ENCODE measurements at regions not wholly inside any gene's neighbourhood (a gene's known extent, or its start where the extent isn't known, plus 50 kb on each side); places are given as distances from the start of the nearest gene placed in this dataset.
"Not testable (repeated sequence)": the region's sequence is repeated elsewhere in the genome, so short reads cannot be mapped to it uniquely, and the experiment has no call there.

GRCh38 chr2:107530046-107530445 is 296.6 kb upstream of the RGPD4 start:
- H2AFZ ChIP-seq (ENCODE audit: low read length) = no peak overlapping the region
- no peaks in the 10 kb centered on the region for H3K79me1 ChIP-seq (ENCODE audit: low read depth, low read length)
- H2BK5ac ChIP-seq (ENCODE audit: low read length) = no peak overlapping the region
- no peak overlapping the region for H3K14ac ChIP-seq (ENCODE audit: low read length)
- H3K9me3 ChIP-seq (replicated peaks in 1 of 2; ENCODE audit: control insufficient read depth in 2 of 2, insufficient read depth in 1 of 2, low read depth in 1 of 2, low read length in 2 of 2) = no peaks in the 10 kb centered on the region
- H3K36me3 ChIP-seq (replicated peaks in 1 of 2; ENCODE audit: control insufficient read depth in 2 of 2, insufficient read depth in 2 of 2, low read length in 2 of 2) = no peaks in the 10 kb centered on the region
- DNase-seq (ENCODE audit: low spot score) = no peak
- H2BK120ac ChIP-seq (ENCODE audit: low read depth, low read length) = no peak overlapping the region
- H3K4ac ChIP-seq (ENCODE audit: low read length) = no peak overlapping the region
- H3K18ac ChIP-seq (ENCODE audit: low read length) = no peak overlapping the region
- no peak overlapping the region for H4K8ac ChIP-seq (ENCODE audit: low read depth, low read length)
- H3K4me1 ChIP-seq (ENCODE audit: control insufficient read depth in 2 of 2, insufficient read depth in 1 of 2, low read depth in 1 of 2, low read length in 2 of 2) = no peaks in the 10 kb centered on the region
- H3K4me2 ChIP-seq (ENCODE audit: insufficient read depth, low read length, poor library complexity, severe bottlenecking) = no peak overlapping the region
- no peak overlapping the region for H3K27ac ChIP-seq (replicated peaks; ENCODE audit: low read length)
- WGBS, 2 donors (ENCODE audit: extremely low coverage in 2 of 2, insufficient read length in 2 of 2, insufficient replicate concordance in 1 of 2) = no CpG with 5 or more reads among the region's 1 CpG
- no peak overlapping the region for H2AK5ac ChIP-seq (ENCODE audit: low read depth, low read length)
- no peak overlapping the region for H3K23ac ChIP-seq (ENCODE audit: low read depth, low read length, poor library complexity)
- H3K27me3 ChIP-seq (ENCODE audit: control insufficient read depth in 3 of 3, insufficient read depth in 3 of 3, low read depth in 1 of 3, low read length in 3 of 3) = no peaks in the 10 kb centered on the region
- no peak overlapping the region for H3K9ac ChIP-seq (ENCODE audit: low read depth, low read length, poor library complexity)
- H3K4me3 ChIP-seq (ENCODE audit: low read length in 2 of 2) = no peak overlapping the region
- H2BK15ac ChIP-seq (ENCODE audit: low read length) = no peak overlapping the region
- no peak overlapping the region for H2BK12ac ChIP-seq (ENCODE audit: low read length)
- no peak overlapping the region for H4K91ac ChIP-seq (ENCODE audit: low read depth, low read length, poor library complexity)

GRCh38 chr2:107534926-107535325 is 291.8 kb upstream of the RGPD4 start:
- Histone ChIP-seq H4K8ac (ENCODE audit: low read depth, low read length) (no peak overlapping the region), H2BK12ac (ENCODE audit: low read length) (no peak overlapping the region), H3K9me3 (replicated peaks in 1 of 2; ENCODE audit: control insufficient read depth in 2 of 2, insufficient read depth in 1 of 2, low read depth in 1 of 2, low read length in 2 of 2) (no peaks in the 10 kb centered on the region), H4K91ac (ENCODE audit: low read depth, low read length, poor library complexity) (no peak overlapping the region), H2AK5ac (ENCODE audit: low read depth, low read length) (no peak overlapping the region), H3K4me2 (ENCODE audit: insufficient read depth, low read length, poor library complexity, severe bottlenecking) (no peak overlapping the region), H3K23ac (ENCODE audit: low read depth, low read length, poor library complexity) (no peak overlapping the region), H3K9ac (ENCODE audit: low read depth, low read length, poor library complexity) (no peak overlapping the region), H3K4me3 (ENCODE audit: low read length in 2 of 2) (no peak overlapping the region), H2BK15ac (ENCODE audit: low read length) (no peak overlapping the region), H3K36me3 (replicated peaks in 1 of 2; ENCODE audit: control insufficient read depth in 2 of 2, insufficient read depth in 2 of 2, low read length in 2 of 2) (no peaks in the 10 kb centered on the region), H3K27me3 (ENCODE audit: control insufficient read depth in 3 of 3, insufficient read depth in 3 of 3, low read depth in 1 of 3, low read length in 3 of 3) (no peaks in the 10 kb centered on the region), H3K79me1 (ENCODE audit: low read depth, low read length) (no peaks in the 10 kb centered on the region), H3K27ac (replicated peaks; ENCODE audit: low read length) (no peak overlapping the region), H2BK120ac (ENCODE audit: low read depth, low read length) (no peak overlapping the region), H3K4ac (ENCODE audit: low read length) (no peak overlapping the region), H2AFZ (ENCODE audit: low read length) (no peak overlapping the region), H2BK5ac (ENCODE audit: low read length) (no peak overlapping the region), H3K14ac (ENCODE audit: low read length) (no peak overlapping the region), H3K4me1 (ENCODE audit: control insufficient read depth in 2 of 2, insufficient read depth in 1 of 2, low read depth in 1 of 2, low read length in 2 of 2) (no peaks in the 10 kb centered on the region), H3K18ac (ENCODE audit: low read length) (no peak overlapping the region)
- no peak for DNase-seq (ENCODE audit: low spot score)
- WGBS, 2 donors (ENCODE audit: extremely low coverage in 2 of 2, insufficient read length in 2 of 2, insufficient replicate concordance in 1 of 2) = no CpG with 5 or more reads among the region's 9 CpGs

- H3K36me3 ChIP-seq (replicated peaks in 1 of 2; ENCODE audit: control insufficient read depth in 2 of 2, insufficient read depth in 2 of 2, low read length in 2 of 2); H3K4me1 ChIP-seq (ENCODE audit: control insufficient read depth in 2 of 2, insufficient read depth in 1 of 2, low read depth in 1 of 2, low read length in 2 of 2); H3K27ac ChIP-seq (replicated peaks; ENCODE audit: low read length); H2BK120ac ChIP-seq (ENCODE audit: low read depth, low read length); H2BK5ac ChIP-seq (ENCODE audit: low read length); H3K4me2 ChIP-seq (ENCODE audit: insufficient read depth, low read length, poor library complexity, severe bottlenecking); H2BK15ac ChIP-seq (ENCODE audit: low read length); H2AK5ac ChIP-seq (ENCODE audit: low read depth, low read length); H2AFZ ChIP-seq (ENCODE audit: low read length); DNase-seq (ENCODE audit: low spot score); H3K4ac ChIP-seq (ENCODE audit: low read length); H2BK12ac ChIP-seq (ENCODE audit: low read length); H3K79me1 ChIP-seq (ENCODE audit: low read depth, low read length); H3K9ac ChIP-seq (ENCODE audit: low read depth, low read length, poor library complexity); H3K9me3 ChIP-seq (replicated peaks in 1 of 2; ENCODE audit: control insufficient read depth in 2 of 2, insufficient read depth in 1 of 2, low read depth in 1 of 2, low read length in 2 of 2); H3K27me3 ChIP-seq (ENCODE audit: control insufficient read depth in 3 of 3, insufficient read depth in 3 of 3, low read depth in 1 of 3, low read length in 3 of 3); H3K18ac ChIP-seq (ENCODE audit: low read length); H3K23ac ChIP-seq (ENCODE audit: low read depth, low read length, poor library complexity); H4K91ac ChIP-seq (ENCODE audit: low read depth, low read length, poor library complexity): not testable (repeated sequence)
- WGBS, 2 donors (ENCODE audit: extremely low coverage in 2 of 2, insufficient read length in 2 of 2, insufficient replicate concordance in 1 of 2) = no CpG with 5 or more reads among the region's 28 CpGs
- H3K4me3 ChIP-seq (ENCODE audit: low read length in 2 of 2) = peak overlapping the region in 1 of 2 donors; percentile 60
- H4K8ac ChIP-seq (ENCODE audit: low read depth, low read length) = peak overlapping the region; percentile 43
- peak overlapping the region; percentile 47 for H3K14ac ChIP-seq (ENCODE audit: low read length)
Observed at GRCh38 chr2:107535905-107536689, 290.6 kb upstream of the RGPD4 start.

GRCh38 chr2:107542314-107542740 is 284.4 kb upstream of the RGPD4 start:
- no peaks in the 10 kb centered on the region for H3K9me3 ChIP-seq (replicated peaks in 1 of 2; ENCODE audit: control insufficient read depth in 2 of 2, insufficient read depth in 1 of 2, low read depth in 1 of 2, low read length in 2 of 2)
- no peaks in the 10 kb centered on the region for H3K36me3 ChIP-seq (replicated peaks in 1 of 2; ENCODE audit: control insufficient read depth in 2 of 2, insufficient read depth in 2 of 2, low read length in 2 of 2)
- no peak overlapping the region for H2AFZ ChIP-seq (ENCODE audit: low read length)
- H2BK120ac ChIP-seq (ENCODE audit: low read depth, low read length) = no peak overlapping the region
- H3K27ac ChIP-seq (replicated peaks; ENCODE audit: low read length) = no peak overlapping the region
- H3K14ac ChIP-seq (ENCODE audit: low read length) = no peak overlapping the region
- no peak overlapping the region for H3K4me2 ChIP-seq (ENCODE audit: insufficient read depth, low read length, poor library complexity, severe bottlenecking)
- no peak overlapping the region for H3K18ac ChIP-seq (ENCODE audit: low read length)
- no peak overlapping the region for H3K4ac ChIP-seq (ENCODE audit: low read length)
- no peaks in the 10 kb centered on the region for H3K27me3 ChIP-seq (ENCODE audit: control insufficient read depth in 3 of 3, insufficient read depth in 3 of 3, low read depth in 1 of 3, low read length in 3 of 3)
- H2BK12ac ChIP-seq (ENCODE audit: low read length) = no peak overlapping the region
- WGBS, 2 donors (ENCODE audit: extremely low coverage in 2 of 2, insufficient read length in 2 of 2, insufficient replicate concordance in 1 of 2) = no CpG with 5 or more reads among the region's 5 CpGs
- H2AK5ac ChIP-seq (ENCODE audit: low read depth, low read length) = no peak overlapping the region
- H3K23ac ChIP-seq (ENCODE audit: low read depth, low read length, poor library complexity) = no peak overlapping the region
- no peak overlapping the region for H2BK5ac ChIP-seq (ENCODE audit: low read length)
- no peak overlapping the region for H4K91ac ChIP-seq (ENCODE audit: low read depth, low read length, poor library complexity)
- H3K4me3 ChIP-seq (ENCODE audit: low read length in 2 of 2) = no peak overlapping the region
- no peak overlapping the region for H2BK15ac ChIP-seq (ENCODE audit: low read length)
- H3K79me1 ChIP-seq (ENCODE audit: low read depth, low read length) = peaks cover 4% of the 10 kb centered on the region
- H3K9ac ChIP-seq (ENCODE audit: low read depth, low read length, poor library complexity) = no peak overlapping the region
- no peak overlapping the region for H4K8ac ChIP-seq (ENCODE audit: low read depth, low read length)
- DNase-seq (ENCODE audit: low spot score) = no peak
- no peaks in the 10 kb centered on the region for H3K4me1 ChIP-seq (ENCODE audit: control insufficient read depth in 2 of 2, insufficient read depth in 1 of 2, low read depth in 1 of 2, low read length in 2 of 2)
